ENCODE measurements at regions not wholly inside any gene's neighbourhood (a gene's known extent, or its start where the extent isn't known, plus 50 kb on each side); places are given as distances from the start of the nearest gene placed in this dataset.
A peak's percentile ranks its signal among the peaks of the same experiment; 100 is the strongest.
"Not testable (repeated sequence)": the region's sequence is repeated elsewhere in the genome, so short reads cannot be mapped to it uniquely, and the experiment has no call there.

DNA sequence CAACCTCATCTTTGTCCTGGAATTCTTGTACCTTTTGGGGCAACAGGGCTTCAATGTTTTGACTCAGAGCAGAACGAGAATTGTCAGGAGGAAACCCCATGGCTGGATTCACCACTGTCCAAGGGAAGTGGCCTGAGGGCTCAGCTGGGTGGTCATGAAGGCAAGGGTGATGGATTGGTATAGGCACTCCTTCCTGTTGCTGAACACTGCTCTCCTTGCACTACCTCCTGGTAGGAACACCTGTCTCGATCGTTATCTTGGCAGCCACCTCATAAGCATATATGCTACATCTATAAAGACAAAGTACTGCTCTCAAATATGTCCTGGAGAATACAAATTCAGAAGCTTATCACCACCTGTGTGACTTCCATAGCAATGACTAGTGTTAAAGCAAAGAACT lies 79.8 kb downstream of the CCNG2 start:
- TF ChIP-seq, protein P1, sequence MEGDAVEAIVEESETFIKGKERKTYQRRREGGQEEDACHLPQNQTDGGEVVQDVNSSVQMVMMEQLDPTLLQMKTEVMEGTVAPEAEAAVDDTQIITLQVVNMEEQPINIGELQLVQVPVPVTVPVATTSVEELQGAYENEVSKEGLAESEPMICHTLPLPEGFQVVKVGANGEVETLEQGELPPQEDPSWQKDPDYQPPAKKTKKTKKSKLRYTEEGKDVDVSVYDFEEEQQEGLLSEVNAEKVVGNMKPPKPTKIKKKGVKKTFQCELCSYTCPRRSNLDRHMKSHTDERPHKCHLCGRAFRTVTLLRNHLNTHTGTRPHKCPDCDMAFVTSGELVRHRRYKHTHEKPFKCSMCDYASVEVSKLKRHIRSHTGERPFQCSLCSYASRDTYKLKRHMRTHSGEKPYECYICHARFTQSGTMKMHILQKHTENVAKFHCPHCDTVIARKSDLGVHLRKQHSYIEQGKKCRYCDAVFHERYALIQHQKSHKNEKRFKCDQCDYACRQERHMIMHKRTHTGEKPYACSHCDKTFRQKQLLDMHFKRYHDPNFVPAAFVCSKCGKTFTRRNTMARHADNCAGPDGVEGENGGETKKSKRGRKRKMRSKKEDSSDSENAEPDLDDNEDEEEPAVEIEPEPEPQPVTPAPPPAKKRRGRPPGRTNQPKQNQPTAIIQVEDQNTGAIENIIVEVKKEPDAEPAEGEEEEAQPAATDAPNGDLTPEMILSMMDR (conservative IDR thresholded peaks at IDR 0.05; ENCODE audit: control insufficient read depth, insufficient read depth, low read depth, low read length), result no peak
- no peak overlapping the region for H3K4me3 ChIP-seq (ENCODE audit: control insufficient read depth, low read depth, low read length)
- no peak for DNase-seq (ENCODE audit: low read depth)

DNA sequence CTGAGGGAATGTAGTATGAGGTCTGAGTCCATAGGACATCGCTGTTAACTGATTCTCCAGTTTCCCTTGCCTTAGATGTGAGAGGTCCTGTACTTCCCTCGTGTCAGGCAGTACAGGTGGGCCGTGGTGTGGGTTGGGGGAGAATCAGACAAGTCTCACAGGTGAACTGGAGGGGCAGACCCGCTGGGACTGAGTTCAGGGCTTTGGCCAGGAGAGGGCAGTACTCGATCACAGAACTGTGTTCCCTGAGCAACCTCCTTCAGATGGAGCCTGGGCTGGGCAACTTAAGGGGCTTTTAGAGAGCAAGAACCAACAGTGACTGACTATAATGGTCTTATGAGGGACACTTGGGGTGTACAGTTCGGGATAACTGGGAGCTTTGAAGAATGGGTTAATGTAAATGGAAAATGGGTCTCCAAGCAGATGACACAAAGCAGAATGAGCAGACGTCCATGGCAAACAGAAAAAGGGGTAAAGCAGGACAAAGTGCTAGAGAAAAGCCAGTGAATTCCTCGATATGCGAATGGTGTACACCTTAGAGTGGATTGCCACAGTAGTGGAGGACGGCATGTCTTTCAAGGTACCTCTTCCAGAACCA lies 83.6 kb downstream of the CCNG2 start:
- H3K4me3 ChIP-seq (ENCODE audit: control insufficient read depth, low read depth, low read length), result no peak overlapping the region
- peak; percentile 54 for DNase-seq (ENCODE audit: low read depth)
- TF ChIP-seq, protein P1 (conservative IDR thresholded peaks at IDR 0.05; ENCODE audit: control insufficient read depth, insufficient read depth, low read depth, low read length), result peak; percentile 80

DNA sequence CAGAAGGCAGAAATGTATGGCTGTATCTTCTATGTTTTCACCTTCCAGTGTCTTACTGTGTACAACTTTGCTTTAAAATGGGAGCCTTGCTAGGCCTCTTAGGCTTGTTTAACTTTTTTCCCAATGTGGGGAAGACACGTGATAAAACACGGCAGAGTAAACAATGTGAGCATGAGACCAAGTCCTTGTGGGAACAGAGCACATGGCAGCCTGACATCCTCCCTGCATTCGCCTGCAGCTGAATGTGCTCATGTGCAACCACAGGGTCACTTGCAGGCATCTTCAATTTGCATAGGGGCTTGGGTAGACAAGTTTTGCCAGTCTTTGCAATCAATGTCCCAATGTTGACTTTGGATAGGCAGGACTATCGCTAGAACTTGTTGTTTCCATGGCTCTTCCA lies 91.8 kb downstream of the CCNG2 start:
- DNase-seq (ENCODE audit: low read depth), result no peak
- TF ChIP-seq, protein P1 (conservative IDR thresholded peaks at IDR 0.05; ENCODE audit: control insufficient read depth, insufficient read depth, low read depth, low read length), result no peak
- no peak overlapping the region for H3K4me3 ChIP-seq (ENCODE audit: control insufficient read depth, low read depth, low read length)

DNA sequence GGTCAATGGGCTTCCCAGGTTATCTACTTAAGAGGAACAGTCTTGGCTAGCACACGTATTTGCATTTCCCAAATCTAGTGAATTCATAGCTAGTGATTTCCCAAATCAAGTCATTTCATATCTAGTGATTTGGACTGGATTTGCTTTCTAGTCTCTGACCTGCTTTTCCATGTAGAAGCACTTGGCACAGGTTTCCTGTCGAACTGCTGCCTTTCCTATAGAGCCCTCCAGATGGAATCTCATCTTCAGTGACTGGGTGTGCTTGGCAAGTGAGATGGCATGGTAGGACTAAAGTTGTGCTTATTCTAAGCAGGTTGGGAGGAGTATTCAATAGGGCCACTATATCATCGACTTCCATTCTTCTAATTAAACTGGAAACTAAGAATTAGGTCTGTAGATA lies 94.7 kb downstream of the CCNG2 start:
- TF ChIP-seq, protein P1 (conservative IDR thresholded peaks at IDR 0.05; ENCODE audit: control insufficient read depth, insufficient read depth, low read depth, low read length), result no peak

DNA sequence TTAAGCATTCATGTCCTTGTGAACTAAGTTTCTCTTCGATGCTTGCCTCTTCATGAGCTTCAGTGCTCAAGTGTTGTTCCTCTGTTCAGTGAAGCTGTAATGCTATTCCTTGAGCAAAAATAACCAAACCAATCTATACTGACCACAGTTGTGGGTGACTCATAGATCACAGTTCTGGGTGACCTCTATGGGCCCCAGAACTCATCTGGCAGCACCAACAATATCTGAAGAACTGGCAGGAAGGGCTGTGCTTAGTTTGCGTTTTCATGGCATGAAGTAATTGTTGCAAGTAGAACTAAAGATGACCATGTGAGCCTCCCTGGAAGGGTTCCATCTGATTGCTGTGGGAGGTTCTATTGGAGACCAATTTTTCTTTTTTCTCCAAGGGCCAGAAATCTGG lies 106.2 kb downstream of the CCNG2 start:
- TF ChIP-seq, protein P1 (conservative IDR thresholded peaks at IDR 0.05; ENCODE audit: control insufficient read depth, insufficient read depth, low read depth, low read length), result no peak
- DNase-seq (ENCODE audit: low read depth), result peak; percentile 26
- H3K4me3 ChIP-seq (ENCODE audit: control insufficient read depth, low read depth, low read length), result no peak overlapping the region

More for the DNA sequence above, 94.7 kb downstream of the CCNG2 start:
- DNase-seq (ENCODE audit: low read depth), result no peak
- no peak overlapping the region for H3K4me3 ChIP-seq (ENCODE audit: control insufficient read depth, low read depth, low read length)

DNA sequence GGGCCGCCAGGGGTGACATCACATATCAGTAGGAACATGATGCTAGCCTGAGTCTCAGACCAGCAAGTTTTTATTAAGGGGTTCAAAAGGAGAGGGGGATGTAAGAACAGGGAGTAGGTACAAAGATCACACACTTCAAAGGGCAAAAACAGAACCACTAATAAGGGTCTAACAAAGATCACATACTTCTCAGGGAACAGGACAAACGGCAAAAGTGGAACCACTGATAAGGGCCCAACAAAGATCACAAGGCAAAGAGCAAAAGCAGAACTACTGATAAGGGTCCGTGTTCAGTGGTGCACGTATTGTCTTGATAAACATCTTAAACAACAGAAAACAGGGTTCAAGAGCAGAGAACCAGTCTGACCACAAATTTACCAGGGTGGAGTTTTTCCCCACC lies 107.0 kb downstream of the CCNG2 start:
- not testable (repeated sequence) for H3K4me3 ChIP-seq (ENCODE audit: control insufficient read depth, low read depth, low read length); DNase-seq (ENCODE audit: low read depth)

DNA sequence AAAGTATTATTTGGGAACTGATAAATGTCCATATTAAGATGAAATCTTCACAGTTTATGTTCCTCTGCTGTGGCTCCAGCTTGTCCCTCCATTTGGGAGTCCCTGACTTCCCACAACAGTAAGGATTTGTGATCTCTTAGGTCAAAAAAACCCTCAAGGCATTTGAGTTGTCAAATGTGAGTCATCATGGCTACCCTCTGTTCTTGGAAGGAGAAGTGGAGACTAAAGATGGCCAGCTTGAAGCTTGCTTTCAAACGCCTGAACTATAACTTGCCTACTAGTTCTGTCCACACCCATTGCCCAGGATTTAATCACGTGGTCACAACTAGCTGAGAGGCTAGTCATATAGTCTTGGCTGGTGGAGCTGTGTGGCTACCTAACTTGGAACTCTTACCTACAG lies 107.8 kb downstream of the CCNG2 start:
- H3K4me3 ChIP-seq (ENCODE audit: control insufficient read depth, low read depth, low read length), result no peak overlapping the region
- TF ChIP-seq, protein P1 (conservative IDR thresholded peaks at IDR 0.05; ENCODE audit: control insufficient read depth, insufficient read depth, low read depth, low read length), result no peak
- DNase-seq (ENCODE audit: low read depth), result no peak
